Nephron (organoid): ENCODE measurements at regions not wholly inside any gene's neighbourhood (a gene's known extent, or its start where the extent isn't known, plus 50 kb on each side); places are given as distances from the start of the nearest gene placed in this dataset.

ENCODE experiments used
- H3K27ac Mint-ChIP-seq, 3 experiments: 2 replicates each; pipeline ENCODE4 v1.8.0; 2020; ENCODE audit warnings: mixed read lengths in 3 of 3, mild to moderate bottlenecking in 2 of 3, moderate library complexity in 1 of 3
- H3K27me3 Mint-ChIP-seq: 2 replicates; pipeline ENCODE4 v1.8.0; 2021; ENCODE audit warnings: low read depth, mild to moderate bottlenecking, moderate library complexity, mixed read lengths
- H3K36me3 Mint-ChIP-seq: 2 replicates; pipeline ENCODE4 v1.8.0; 2020; ENCODE audit warnings: low read depth, mixed read lengths
- H3K4me1 Mint-ChIP-seq: 2 replicates; pipeline ENCODE4 v1.8.0; 2020; ENCODE audit warnings: mixed read lengths
- H3K4me3 Mint-ChIP-seq, 3 experiments: 2 replicates each; pipeline ENCODE4 v1.8.0; 2020; ENCODE audit warnings: mild to moderate bottlenecking in 3 of 3, mixed read lengths in 3 of 3, moderate library complexity in 2 of 3
- H3K9me3 Mint-ChIP-seq: 2 replicates; pipeline ENCODE4 v1.8.0; 2020; ENCODE audit warnings: mixed read lengths
- TF ChIP-seq, protein P1 (sequence below), 3 experiments: fragments of 200-600 bp; sonication (generic); IDR thresholded peaks; one replicate each; pipeline ENCODE4 v1.5.0; 2021; ENCODE audit warnings: antibody characterized with exemption in 3 of 3; ENCODE audit not compliant: unreplicated experiment in 3 of 3

DNA sequence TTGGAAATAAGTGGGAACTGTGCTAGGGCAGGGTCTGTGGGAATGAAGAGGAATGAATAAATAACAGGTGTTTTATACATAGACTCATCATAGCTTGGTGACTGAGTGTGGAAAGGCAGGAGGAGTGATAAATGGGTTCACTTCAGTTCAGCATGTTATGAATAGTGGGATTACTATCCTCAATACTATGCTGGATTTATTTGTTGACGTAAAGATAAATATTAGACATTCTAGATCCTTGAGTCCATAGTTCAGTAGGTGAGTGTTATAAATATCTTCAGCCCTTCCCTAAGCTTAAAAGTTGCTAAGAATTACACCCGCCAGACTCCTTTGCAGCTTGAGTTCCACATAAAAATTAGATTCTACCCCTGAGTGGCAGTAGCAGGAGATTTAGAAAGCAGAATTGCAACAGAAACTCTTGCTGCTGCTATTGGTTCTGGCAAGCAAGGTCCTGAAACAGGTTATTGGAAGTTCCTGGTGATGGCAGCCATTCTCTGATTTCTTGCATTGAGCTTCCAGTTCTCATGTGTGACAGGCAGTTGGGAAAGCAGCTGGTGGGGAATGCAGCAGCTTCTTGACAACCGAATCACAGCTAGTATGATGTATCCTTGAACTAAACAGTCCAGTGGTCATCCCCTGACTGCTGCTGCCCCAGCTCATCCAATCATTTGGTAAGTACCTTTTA lies 1558.9 kb downstream of the FAM181B start:
- H3K4me3 Mint-ChIP-seq: no peak overlapping the region
- H3K27ac Mint-ChIP-seq: no peak overlapping the region
- no peaks in the 10 kb centered on the region for H3K36me3 Mint-ChIP-seq
- no peaks in the 10 kb centered on the region for H3K9me3 Mint-ChIP-seq
- H3K27me3 Mint-ChIP-seq: no peaks in the 10 kb centered on the region
- TF ChIP-seq, protein P1, sequence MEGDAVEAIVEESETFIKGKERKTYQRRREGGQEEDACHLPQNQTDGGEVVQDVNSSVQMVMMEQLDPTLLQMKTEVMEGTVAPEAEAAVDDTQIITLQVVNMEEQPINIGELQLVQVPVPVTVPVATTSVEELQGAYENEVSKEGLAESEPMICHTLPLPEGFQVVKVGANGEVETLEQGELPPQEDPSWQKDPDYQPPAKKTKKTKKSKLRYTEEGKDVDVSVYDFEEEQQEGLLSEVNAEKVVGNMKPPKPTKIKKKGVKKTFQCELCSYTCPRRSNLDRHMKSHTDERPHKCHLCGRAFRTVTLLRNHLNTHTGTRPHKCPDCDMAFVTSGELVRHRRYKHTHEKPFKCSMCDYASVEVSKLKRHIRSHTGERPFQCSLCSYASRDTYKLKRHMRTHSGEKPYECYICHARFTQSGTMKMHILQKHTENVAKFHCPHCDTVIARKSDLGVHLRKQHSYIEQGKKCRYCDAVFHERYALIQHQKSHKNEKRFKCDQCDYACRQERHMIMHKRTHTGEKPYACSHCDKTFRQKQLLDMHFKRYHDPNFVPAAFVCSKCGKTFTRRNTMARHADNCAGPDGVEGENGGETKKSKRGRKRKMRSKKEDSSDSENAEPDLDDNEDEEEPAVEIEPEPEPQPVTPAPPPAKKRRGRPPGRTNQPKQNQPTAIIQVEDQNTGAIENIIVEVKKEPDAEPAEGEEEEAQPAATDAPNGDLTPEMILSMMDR (IDR thresholded peaks at IDR 0.05; ENCODE audit: unreplicated experiment in 3 of 3): no peak
- no peaks in the 10 kb centered on the region for H3K4me1 Mint-ChIP-seq

DNA sequence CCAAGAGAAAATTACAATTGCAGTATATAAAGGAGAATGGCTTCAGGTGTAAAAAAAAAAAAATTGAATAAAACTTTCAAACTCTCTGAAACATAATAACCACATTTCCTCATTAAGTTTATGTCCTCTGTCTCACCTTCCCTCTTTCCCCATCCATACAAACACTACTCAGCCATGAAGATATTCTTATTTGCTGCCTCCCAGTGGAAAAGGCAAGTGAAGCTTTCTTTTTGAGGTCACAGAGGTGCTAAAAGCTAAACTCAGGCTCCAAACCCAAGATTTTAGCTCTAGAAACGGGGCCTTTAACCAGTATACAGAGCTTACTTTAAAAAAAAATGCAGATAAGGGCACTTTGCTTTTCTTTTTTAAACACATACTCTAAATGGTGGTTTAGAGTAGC lies 1568.5 kb downstream of the FAM181B start:
- Mint-ChIP-seq H3K9me3 (no peaks in the 10 kb centered on the region), H3K4me3 (no peak overlapping the region), H3K36me3 (no peaks in the 10 kb centered on the region), H3K4me1 (no peaks in the 10 kb centered on the region), H3K27me3 (no peaks in the 10 kb centered on the region), H3K27ac (no peak overlapping the region)
- TF ChIP-seq, protein P1 (IDR thresholded peaks at IDR 0.05; ENCODE audit: unreplicated experiment in 3 of 3): no peak

DNA sequence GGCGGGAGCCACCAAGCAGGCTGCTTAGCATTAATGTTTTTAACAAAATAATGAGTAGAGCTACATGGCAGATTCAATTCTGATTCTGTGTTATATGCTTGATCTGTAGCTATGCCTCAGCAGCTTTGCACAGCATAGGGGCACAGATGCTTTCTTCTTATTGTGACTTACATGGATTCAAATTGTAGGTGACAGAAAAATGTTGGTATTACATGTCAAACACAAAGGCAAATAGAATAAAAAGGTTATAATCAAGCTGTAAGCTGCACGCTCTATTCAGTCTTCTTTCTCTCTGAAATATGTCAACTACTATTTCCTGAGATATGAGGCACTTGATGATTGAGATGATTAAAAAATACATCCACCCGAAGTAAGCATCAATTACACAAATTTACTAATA lies 1573.8 kb downstream of the FAM181B start:
- Mint-ChIP-seq H3K27me3 (no peaks in the 10 kb centered on the region), H3K4me1 (no peaks in the 10 kb centered on the region), H3K9me3 (no peaks in the 10 kb centered on the region), H3K36me3 (no peaks in the 10 kb centered on the region), H3K4me3 (no peak overlapping the region), H3K27ac (no peak overlapping the region)
- TF ChIP-seq, protein P1 (IDR thresholded peaks at IDR 0.05; ENCODE audit: unreplicated experiment in 3 of 3): no peak

DNA sequence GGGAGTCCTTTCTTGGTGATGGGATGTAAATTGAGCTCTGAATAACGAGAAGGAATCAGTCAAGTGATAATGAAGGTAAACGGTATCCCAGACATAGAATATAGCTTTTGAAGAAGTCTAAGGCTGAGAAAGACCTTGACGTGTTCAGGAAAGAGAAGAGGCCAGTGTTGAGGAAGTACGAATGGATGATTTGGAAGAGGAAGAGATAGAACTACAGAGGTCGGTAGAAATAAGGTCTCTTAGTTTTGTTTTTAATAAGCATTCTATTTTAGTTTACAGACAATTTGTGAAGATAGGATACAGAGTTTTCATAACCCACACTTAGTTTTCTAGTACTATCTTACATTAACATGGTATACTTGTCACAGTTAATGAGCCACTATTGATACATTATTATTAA lies 1598.1 kb downstream of the FAM181B start:
- no peaks in the 10 kb centered on the region for H3K9me3 Mint-ChIP-seq
- no peaks in the 10 kb centered on the region for H3K27me3 Mint-ChIP-seq
- H3K36me3 Mint-ChIP-seq: no peaks in the 10 kb centered on the region
- TF ChIP-seq, protein P1 (IDR thresholded peaks at IDR 0.05; ENCODE audit: unreplicated experiment in 3 of 3): no peak
- no peaks in the 10 kb centered on the region for H3K4me1 Mint-ChIP-seq
- H3K27ac Mint-ChIP-seq: no peak overlapping the region
- no peak overlapping the region for H3K4me3 Mint-ChIP-seq

DNA sequence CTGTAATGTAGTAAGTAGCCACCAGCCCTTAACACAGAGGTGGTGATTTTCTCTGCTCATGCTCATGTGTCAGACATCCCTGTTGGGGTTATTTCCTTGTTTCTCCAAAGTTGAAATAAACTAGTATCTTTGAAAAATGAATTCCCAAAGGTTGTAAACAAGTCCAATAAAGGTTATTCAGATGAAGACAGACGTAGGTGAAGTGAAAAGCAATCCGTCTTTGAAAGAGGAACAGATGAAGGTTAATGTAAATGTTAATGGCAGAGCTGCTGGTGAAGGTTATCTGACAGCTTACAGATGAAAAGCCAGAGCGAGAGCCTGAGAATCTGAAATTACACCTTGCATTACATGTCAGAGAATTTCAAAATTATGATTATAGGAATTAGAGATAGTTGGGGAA lies 1604.0 kb downstream of the FAM181B start:
- TF ChIP-seq, protein P1 (IDR thresholded peaks at IDR 0.05; ENCODE audit: unreplicated experiment in 3 of 3): no peak
- Mint-ChIP-seq H3K4me3 (no peak overlapping the region), H3K9me3 (no peaks in the 10 kb centered on the region), H3K36me3 (no peaks in the 10 kb centered on the region), H3K27me3 (no peaks in the 10 kb centered on the region), H3K4me1 (no peaks in the 10 kb centered on the region), H3K27ac (no peak overlapping the region)

DNA sequence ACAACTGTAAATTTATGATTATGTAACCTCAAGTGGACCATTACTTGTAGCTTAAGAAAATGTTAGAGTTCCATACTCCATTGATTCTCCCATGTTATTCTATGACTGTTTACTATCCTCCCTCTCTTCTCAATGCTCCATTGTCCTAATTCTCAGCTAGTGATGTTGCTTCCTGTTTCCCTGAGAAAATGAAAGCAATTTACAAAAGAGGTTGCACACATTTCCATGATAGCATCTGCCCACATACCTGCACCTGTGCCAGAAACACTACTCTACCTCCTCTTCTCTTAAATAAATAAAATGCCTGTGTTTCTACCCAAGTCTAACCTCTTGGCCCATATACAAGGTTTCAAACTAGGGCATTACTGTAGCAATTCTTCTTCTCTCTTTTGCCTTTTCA lies 1620.9 kb downstream of the FAM181B start:
- Mint-ChIP-seq H3K27me3 (no peaks in the 10 kb centered on the region), H3K27ac (no peak overlapping the region), H3K4me3 (no peak overlapping the region), H3K36me3 (no peaks in the 10 kb centered on the region), H3K9me3 (no peaks in the 10 kb centered on the region), H3K4me1 (no peaks in the 10 kb centered on the region)
- TF ChIP-seq, protein P1 (IDR thresholded peaks at IDR 0.05; ENCODE audit: unreplicated experiment in 3 of 3): no peak
